ENCODE measurements at regions not wholly inside any gene's neighbourhood (a gene's known extent, or its start where the extent isn't known, plus 50 kb on each side); places are given as distances from the start of the nearest gene placed in this dataset.

DNA sequence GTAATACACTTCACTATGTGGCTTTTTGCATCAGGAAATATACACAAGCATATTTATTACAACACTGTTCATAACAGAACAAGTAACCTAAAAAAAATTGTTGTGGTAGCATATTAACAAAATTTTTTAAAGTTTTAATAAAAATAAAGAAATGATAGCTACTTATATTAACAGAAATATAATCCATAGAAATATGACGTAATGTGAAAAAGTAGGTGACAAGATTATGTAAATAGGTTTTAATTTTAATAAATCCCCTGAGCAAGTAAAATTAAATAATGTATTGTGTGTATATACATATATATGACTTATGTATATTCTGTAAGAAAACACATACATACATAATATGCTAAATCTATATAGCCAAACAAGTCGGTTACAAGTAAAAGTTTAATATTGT is 359.9 kb downstream of the SEC16B start:
- Mint-ChIP-seq H3K4me1 (no peaks in the 10 kb centered on the region), H3K27ac (no peak overlapping the region), H3K27me3 (no peaks in the 10 kb centered on the region), H3K9me3 (peaks cover under 1% of the 10 kb centered on the region), H3K4me3 (no peak overlapping the region), H3K36me3 (ENCODE audit: low read depth) (no peaks in the 10 kb centered on the region)
- ChIA-PET CTCF (no interaction called here), POLR2A (no interaction called here)
- DNase-seq = no peak
- TF ChIP-seq, protein P1, sequence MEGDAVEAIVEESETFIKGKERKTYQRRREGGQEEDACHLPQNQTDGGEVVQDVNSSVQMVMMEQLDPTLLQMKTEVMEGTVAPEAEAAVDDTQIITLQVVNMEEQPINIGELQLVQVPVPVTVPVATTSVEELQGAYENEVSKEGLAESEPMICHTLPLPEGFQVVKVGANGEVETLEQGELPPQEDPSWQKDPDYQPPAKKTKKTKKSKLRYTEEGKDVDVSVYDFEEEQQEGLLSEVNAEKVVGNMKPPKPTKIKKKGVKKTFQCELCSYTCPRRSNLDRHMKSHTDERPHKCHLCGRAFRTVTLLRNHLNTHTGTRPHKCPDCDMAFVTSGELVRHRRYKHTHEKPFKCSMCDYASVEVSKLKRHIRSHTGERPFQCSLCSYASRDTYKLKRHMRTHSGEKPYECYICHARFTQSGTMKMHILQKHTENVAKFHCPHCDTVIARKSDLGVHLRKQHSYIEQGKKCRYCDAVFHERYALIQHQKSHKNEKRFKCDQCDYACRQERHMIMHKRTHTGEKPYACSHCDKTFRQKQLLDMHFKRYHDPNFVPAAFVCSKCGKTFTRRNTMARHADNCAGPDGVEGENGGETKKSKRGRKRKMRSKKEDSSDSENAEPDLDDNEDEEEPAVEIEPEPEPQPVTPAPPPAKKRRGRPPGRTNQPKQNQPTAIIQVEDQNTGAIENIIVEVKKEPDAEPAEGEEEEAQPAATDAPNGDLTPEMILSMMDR (IDR thresholded peaks at IDR 0.05) = no peak
- intact Hi-C loops (cut with micrococcal nuclease) = no loop called here
- ATAC-seq (ENCODE audit: low read depth) = no peak

DNA sequence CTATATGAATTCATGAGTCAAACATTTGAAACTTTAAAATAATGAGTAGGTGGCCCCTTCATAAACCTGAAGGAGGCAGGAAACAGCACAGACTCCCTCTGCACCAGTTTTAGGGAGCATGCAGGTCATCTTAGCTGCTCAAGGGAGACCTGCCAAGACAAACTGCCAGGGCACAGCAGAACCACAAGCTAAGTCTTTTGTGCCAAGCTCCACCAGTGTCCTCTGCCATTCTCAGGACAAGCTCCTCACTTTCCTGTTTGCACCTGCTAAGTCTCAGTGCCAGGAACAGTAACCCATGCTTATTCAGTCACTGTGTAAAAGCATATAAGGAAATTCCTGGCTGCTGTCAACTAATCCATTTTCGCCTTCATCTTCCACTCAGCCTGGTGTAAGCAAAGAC is 368.9 kb downstream of the SEC16B start:
- Mint-ChIP-seq H3K9me3 (peaks cover 4% of the 10 kb centered on the region), H3K4me1 (no peaks in the 10 kb centered on the region), H3K27ac (no peak overlapping the region), H3K36me3 (ENCODE audit: low read depth) (no peaks in the 10 kb centered on the region), H3K27me3 (no peaks in the 10 kb centered on the region), H3K4me3 (no peak overlapping the region)
- ATAC-seq (ENCODE audit: low read depth) (no peak), DNase-seq (no peak)
- TF ChIP-seq, protein P1 (IDR thresholded peaks at IDR 0.05) = no peak
- CTCF ChIA-PET = no interaction called here
- intact Hi-C loops (cut with micrococcal nuclease) = no loop called here
- POLR2A ChIA-PET = no interaction called here

DNA sequence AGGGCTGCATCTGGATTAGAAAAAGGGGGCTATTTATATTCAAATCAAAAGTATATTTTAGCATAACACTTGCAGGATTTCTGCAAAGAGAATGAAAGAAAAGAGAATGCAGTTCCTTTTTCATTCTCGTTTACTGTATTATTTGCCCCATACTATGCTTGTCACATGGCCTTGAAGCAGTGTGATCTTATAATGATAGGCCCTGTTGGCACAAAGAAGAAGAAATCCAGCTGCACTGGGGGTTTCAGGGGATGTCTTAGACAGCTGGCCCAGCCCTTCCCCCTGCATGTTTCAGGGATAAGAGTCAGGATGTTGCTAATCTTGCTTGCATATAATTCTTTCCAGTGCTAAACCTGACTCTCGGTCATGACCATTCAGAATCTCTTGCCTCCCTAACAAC is 369.5 kb downstream of the SEC16B start:
- DNase-seq (no peak), ATAC-seq (ENCODE audit: low read depth) (no peak)
- intact Hi-C loops (cut with micrococcal nuclease) = no loop called here
- peaks cover 4% of the 10 kb centered on the region for H3K9me3 Mint-ChIP-seq
- TF ChIP-seq, protein P1 (IDR thresholded peaks at IDR 0.05) = no peak
- no peaks in the 10 kb centered on the region for H3K27me3 Mint-ChIP-seq
- no peaks in the 10 kb centered on the region for H3K36me3 Mint-ChIP-seq (ENCODE audit: low read depth)
- ChIA-PET POLR2A (no interaction called here), CTCF (no interaction called here)
- no peak overlapping the region for H3K4me3 Mint-ChIP-seq
- no peak overlapping the region for H3K27ac Mint-ChIP-seq
- H3K4me1 Mint-ChIP-seq = no peaks in the 10 kb centered on the region

DNA sequence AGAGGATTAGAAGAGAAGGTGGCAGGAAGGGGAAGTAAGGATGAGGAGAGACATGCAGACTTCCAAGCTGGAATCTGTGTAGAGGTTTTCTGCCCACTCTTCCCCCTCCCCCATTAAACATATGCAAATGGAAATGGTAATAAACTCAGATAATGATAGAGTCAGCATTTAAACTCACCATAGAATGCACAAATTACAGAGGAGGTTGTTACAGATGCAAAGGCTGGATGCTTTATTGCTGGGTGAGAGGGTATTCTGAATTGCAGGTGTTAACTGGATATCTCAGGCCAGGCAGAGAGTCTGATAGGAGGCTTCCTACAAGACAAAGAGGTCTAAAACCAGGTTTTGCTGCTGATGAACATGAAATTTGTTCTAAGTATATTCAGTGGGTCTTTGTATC is 372.5 kb downstream of the SEC16B start:
- no peaks in the 10 kb centered on the region for H3K4me1 Mint-ChIP-seq
- intact Hi-C loops (cut with micrococcal nuclease) = no loop called here
- no peak overlapping the region for H3K27ac Mint-ChIP-seq
- ATAC-seq (ENCODE audit: low read depth) (no peak), DNase-seq (no peak)
- no peaks in the 10 kb centered on the region for H3K27me3 Mint-ChIP-seq
- ChIA-PET CTCF (no interaction called here), POLR2A (no interaction called here)
- H3K9me3 Mint-ChIP-seq = no peaks in the 10 kb centered on the region
- H3K4me3 Mint-ChIP-seq = no peak overlapping the region
- TF ChIP-seq, protein P1 (IDR thresholded peaks at IDR 0.05) = no peak
- no peaks in the 10 kb centered on the region for H3K36me3 Mint-ChIP-seq (ENCODE audit: low read depth)

DNA sequence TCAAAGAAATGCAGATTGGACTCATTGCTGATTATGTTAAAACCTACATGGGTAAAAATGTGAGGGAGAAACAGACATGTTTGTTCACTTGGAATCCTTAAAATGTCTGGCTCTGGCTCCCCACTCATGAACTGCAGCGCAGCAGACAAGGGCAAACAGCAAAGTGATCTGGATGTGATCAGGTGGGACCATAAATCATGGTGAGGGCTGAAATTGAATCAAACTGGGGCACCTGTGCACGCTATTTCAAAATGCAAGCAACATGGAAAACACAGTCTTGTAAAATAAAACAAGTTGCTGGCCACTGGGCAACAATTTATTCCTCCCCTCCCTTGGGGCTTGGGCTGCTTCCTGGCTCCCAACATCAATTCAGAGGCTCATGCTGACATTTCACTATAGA is 373.4 kb downstream of the SEC16B start:
- ChIA-PET CTCF (no interaction called here), POLR2A (no interaction called here)
- intact Hi-C loops (cut with micrococcal nuclease) = no loop called here
- Mint-ChIP-seq H3K27me3 (no peaks in the 10 kb centered on the region), H3K9me3 (no peaks in the 10 kb centered on the region), H3K4me3 (no peak overlapping the region), H3K36me3 (ENCODE audit: low read depth) (no peaks in the 10 kb centered on the region), H3K4me1 (no peaks in the 10 kb centered on the region), H3K27ac (no peak overlapping the region)
- DNase-seq (no peak), ATAC-seq (ENCODE audit: low read depth) (no peak)
- TF ChIP-seq, protein P1 (IDR thresholded peaks at IDR 0.05) = no peak
